ENCODE measurements at regions not wholly inside any gene's neighbourhood (a gene's known extent, or its start where the extent isn't known, plus 50 kb on each side); places are given as distances from the start of the nearest gene placed in this dataset.
"Not testable (repeated sequence)": the region's sequence is repeated elsewhere in the genome, so short reads cannot be mapped to it uniquely, and the experiment has no call there.

DNA sequence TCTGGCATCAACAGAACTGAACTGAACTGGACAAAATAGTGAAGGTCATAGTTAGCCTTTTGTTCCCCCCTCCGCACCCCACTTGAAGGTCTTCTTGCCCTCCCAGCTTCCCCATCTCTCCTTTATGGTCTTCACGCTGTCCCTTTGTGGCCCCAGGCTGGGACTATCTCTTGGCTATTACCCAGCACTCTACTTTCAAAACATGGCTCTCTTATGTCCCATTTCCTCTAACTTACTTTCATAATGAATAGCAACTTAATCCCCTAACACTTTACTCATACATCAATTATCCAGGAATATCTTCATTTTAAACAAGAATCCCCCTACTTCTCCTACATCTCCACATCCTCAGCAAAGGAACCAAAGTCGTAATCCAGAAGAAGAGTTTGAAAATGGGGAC lies 135.3 kb upstream of the ITGB1 start:
- no peak for TF ChIP-seq Cebpa-rat (IDR thresholded peaks at IDR 0.05)
- Histone ChIP-seq H3K9me3 (peaks cover 48% of the 10 kb centered on the region), H3K4me3 (no peak overlapping the region)

DNA sequence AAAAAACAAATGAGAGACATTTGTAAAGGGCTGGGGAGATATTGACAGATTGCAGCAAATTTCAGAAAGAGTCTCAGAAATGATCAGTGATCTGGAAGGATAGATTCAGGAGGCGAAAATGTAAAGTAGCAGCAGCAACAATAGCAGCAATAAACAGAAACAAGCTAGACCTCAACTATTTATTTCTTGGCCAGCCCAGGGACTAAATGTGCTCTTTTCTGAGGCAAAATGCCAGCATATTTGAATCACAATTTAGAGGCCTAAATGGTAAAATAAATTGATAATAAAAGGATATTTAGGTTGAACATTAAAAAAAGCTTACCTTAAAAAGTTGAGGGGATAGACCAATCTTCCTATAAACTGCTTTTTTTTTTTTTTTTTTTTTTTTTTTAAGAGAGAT lies 134.6 kb upstream of the ITGB1 start:
- Histone ChIP-seq H3K4me2 (no peak overlapping the region), H3K27ac (no peak overlapping the region), H4K20me1 (no peaks in the 10 kb centered on the region), H3K9ac (no peak overlapping the region), H3K4me1 (peaks cover 11% of the 10 kb centered on the region), H3K27me3 (no peaks in the 10 kb centered on the region), H3K9me3 (peaks cover 46% of the 10 kb centered on the region), H3K4me3 (no peak overlapping the region), H3K36me3 (0 out of 2 replicates have a peak, but pooled peaks cover 5% of the 10 kb centered on the region)
- TF ChIP-seq Cebpa-rat (IDR thresholded peaks at IDR 0.05), result no peak

More for the DNA sequence above, 135.3 kb upstream of the ITGB1 start:
- Histone ChIP-seq H4K20me1 (no peaks in the 10 kb centered on the region), H3K27me3 (no peaks in the 10 kb centered on the region), H3K9ac (no peak overlapping the region), H3K27ac (no peak overlapping the region), H3K4me1 (peaks cover 9% of the 10 kb centered on the region; the same call in 1 of the 2 replicates), H3K4me2 (no peak overlapping the region), H3K36me3 (0 out of 2 replicates have a peak, but pooled peaks cover 5% of the 10 kb centered on the region)

DNA sequence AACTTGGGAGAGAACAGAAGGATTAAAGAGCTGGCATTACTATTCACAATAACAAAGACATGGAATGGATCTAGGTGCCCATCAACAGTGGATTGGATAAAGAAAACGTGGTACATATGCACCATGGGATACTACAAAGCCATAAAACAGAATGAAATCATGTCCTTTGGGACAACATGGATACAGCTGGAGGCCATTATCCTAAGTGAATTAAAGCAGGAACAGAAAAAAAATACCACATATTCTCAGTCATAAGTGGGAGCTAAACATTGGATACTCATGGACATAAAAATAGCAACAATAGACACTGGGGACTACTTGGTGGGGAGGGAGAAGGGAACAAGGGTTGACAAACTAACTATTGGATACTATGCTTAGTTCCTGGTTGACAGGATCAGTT lies 133.2 kb upstream of the ITGB1 start:
- no peak for TF ChIP-seq Cebpa-rat (IDR thresholded peaks at IDR 0.05)
- Histone ChIP-seq H3K4me1 (peaks cover 16% of the 10 kb centered on the region), H3K27ac (no peak overlapping the region)

DNA sequence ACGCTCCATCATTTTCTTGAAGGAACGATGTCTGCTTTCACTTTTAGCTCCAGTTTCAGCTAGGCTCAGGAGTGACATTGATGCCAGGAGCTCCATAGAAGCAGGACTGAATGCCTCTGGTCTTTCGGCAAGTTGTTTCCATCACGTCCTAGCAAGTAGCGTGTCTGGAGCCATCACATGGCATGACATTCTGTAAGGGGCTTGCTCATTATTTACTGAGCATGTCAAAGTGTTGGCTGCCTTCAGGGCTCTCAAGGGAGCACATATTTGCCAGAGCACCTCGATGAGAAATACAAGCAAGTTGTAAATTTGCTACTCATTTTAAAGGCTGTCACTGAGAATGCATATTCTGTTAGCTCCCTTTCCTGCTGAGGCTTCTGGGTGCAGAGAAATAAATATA lies 131.0 kb upstream of the ITGB1 start:
- TF ChIP-seq Cebpa-rat (IDR thresholded peaks at IDR 0.05), result no peak
- H3K27me3 ChIP-seq, result no peaks in the 10 kb centered on the region
- no peak overlapping the region for H3K9ac ChIP-seq
- no peak overlapping the region for H3K27ac ChIP-seq
- H3K9me3 ChIP-seq, result peaks cover 17% of the 10 kb centered on the region
- no peak overlapping the region for H3K4me3 ChIP-seq
- no peaks in the 10 kb centered on the region for H3K36me3 ChIP-seq
- no peak overlapping the region for H3K4me2 ChIP-seq
- peaks cover 12% of the 10 kb centered on the region for H3K4me1 ChIP-seq
- no peaks in the 10 kb centered on the region for H4K20me1 ChIP-seq

More for the DNA sequence above, 133.2 kb upstream of the ITGB1 start:
- Histone ChIP-seq H3K9ac (no peak overlapping the region), H3K27me3 (no peaks in the 10 kb centered on the region), H3K36me3 (0 out of 2 replicates have a peak, but pooled peaks cover 5% of the 10 kb centered on the region), H3K4me3 (no peak overlapping the region), H3K4me2 (no peak overlapping the region), H4K20me1 (no peaks in the 10 kb centered on the region), H3K9me3 (peaks cover 32% of the 10 kb centered on the region)

DNA sequence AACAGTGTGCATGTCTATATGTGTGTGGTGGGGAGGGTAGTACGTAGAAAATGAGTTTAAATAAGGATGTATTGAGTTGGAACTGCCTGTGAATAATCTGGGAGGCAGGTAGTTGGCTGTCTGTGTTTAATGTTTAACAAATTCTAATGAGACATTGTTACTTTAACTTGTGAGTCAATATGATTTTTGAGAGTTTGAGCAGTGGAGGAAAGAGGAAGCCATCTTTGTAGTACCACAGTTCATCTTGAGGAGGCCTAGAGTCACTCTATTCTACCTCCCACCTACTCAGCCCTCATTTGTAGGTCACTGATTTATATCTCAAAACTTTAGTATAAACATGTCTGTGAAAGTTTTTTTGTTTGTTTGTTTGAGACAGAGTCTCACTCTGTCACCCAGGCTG lies 129.9 kb upstream of the ITGB1 start:
- H4K20me1 ChIP-seq, result no peaks in the 10 kb centered on the region
- H3K36me3 ChIP-seq, result no peaks in the 10 kb centered on the region
- H3K4me2 ChIP-seq, result peak overlapping the region; percentile 42; the same call in 1 of the 2 replicates
- H3K4me1 ChIP-seq, result peaks cover 12% of the 10 kb centered on the region
- no peaks in the 10 kb centered on the region for H3K27me3 ChIP-seq
- H3K9ac ChIP-seq, result no peak overlapping the region
- H3K4me3 ChIP-seq, result no peak overlapping the region
- no peak for TF ChIP-seq Cebpa-rat (IDR thresholded peaks at IDR 0.05)
- peaks cover 17% of the 10 kb centered on the region for H3K9me3 ChIP-seq
- H3K27ac ChIP-seq, result no peak overlapping the region

DNA sequence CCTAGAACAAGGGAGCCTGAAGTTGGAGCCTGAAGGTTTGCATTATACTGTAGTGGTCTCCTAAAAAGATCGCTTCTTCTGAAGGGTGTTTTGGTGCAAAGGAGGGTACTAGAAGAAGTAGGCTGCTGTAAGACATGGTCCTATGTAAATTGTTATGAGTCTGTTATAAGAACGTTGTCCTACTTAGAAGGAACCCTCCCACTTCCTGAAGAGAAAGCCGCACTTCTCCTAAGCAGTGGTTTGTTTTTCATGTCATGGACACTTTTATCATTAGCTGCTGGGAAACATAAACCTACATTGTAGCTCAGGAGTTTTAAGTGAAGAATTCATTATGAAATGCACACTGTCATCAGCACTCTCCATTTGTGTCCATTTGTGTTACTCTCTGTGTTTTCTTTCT lies 129.1 kb upstream of the ITGB1 start:
- no peak overlapping the region for H3K27ac ChIP-seq
- H3K36me3 ChIP-seq, result no peaks in the 10 kb centered on the region
- no peaks in the 10 kb centered on the region for H3K27me3 ChIP-seq
- no peak for TF ChIP-seq Cebpa-rat (IDR thresholded peaks at IDR 0.05)
- peaks cover 17% of the 10 kb centered on the region for H3K9me3 ChIP-seq
- peak overlapping the region; percentile 42 for H3K4me2 ChIP-seq
- no peaks in the 10 kb centered on the region for H4K20me1 ChIP-seq
- H3K4me1 ChIP-seq, result peaks cover 12% of the 10 kb centered on the region
- H3K9ac ChIP-seq, result no peak overlapping the region
- H3K4me3 ChIP-seq, result no peak overlapping the region

DNA sequence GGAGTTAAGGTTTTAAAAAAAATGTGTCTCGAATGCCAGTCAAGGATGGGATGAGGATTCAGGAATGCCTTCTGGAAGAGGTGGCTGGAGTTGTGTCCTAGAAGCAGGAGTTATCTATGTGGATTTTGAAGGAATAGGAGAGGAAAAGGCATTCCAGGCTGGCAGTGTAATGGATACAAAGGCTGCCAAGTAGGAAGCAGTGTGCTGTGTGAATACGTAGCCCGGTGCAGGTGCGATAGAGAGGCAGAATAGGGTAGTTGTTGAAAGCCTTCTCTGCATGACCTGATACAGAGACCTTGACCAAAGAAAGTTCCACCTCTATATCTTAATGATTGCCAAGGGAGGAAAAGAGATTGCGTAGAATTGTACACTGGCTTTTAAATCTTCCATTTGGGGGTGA lies 128.1 kb upstream of the ITGB1 start:
- H3K36me3 ChIP-seq, result no peaks in the 10 kb centered on the region
- H3K27ac ChIP-seq, result no peak overlapping the region
- no peak overlapping the region for H3K4me2 ChIP-seq
- no peaks in the 10 kb centered on the region for H3K27me3 ChIP-seq
- H3K9me3 ChIP-seq, result peaks cover 17% of the 10 kb centered on the region
- no peak for TF ChIP-seq Cebpa-rat (IDR thresholded peaks at IDR 0.05)
- H4K20me1 ChIP-seq, result no peaks in the 10 kb centered on the region
- no peak overlapping the region for H3K9ac ChIP-seq
- H3K4me3 ChIP-seq, result no peak overlapping the region
- H3K4me1 ChIP-seq, result peaks cover 12% of the 10 kb centered on the region

DNA sequence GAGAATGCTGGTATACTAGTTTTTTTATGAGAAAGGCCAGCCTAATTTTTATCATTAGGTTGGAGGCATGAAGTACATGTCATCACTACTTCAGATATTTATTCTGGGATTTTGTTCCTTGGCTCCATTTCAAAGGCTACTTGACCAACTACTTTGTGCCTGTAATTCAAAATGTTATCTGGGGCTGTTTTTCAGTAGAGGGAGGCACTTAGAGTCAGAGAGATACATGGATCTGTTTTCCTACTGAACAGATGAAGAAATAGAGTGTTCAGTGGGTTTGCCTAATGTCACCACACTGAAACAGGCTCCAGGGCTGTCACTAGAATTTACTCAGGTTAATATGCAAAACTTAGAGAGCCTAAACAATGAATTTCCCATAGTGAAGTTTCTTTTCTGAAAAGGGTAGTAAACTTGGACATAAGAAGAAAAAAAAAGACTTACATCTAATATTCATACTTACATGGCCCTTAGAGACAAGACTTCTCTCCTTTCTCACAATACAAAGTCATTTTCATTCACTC lies 127.3 kb upstream of the ITGB1 start:
- no peak overlapping the region for H3K9ac ChIP-seq
- H3K4me2 ChIP-seq, result no peak overlapping the region
- H4K20me1 ChIP-seq, result no peaks in the 10 kb centered on the region
- no peak overlapping the region for H3K4me3 ChIP-seq
- H3K27me3 ChIP-seq, result no peaks in the 10 kb centered on the region
- no peak for TF ChIP-seq Cebpa-rat (IDR thresholded peaks at IDR 0.05)
- H3K9me3 ChIP-seq, result peaks cover 14% of the 10 kb centered on the region
- H3K27ac ChIP-seq, result no peak overlapping the region
- H3K36me3 ChIP-seq, result no peaks in the 10 kb centered on the region
- H3K4me1 ChIP-seq, result peaks cover 12% of the 10 kb centered on the region

DNA sequence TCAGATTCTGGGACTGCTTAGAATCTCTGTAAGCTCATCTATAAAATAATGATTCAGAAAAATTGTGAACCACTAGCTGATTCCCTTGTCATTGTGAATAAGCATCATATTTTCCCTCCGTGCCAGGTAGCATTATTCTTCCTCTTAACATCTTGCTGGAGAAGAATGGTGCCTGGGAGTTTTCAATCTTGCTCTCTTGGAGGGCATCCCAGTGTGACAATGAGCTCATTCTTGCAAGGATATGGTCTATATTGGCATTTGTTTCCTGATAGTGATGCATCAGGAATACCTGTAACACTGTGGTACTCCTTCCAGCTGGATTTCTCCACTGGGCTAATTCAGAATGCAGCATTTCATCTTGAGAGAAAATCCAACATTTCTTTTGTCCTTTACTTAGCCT lies 126.4 kb upstream of the ITGB1 start:
- no peak for TF ChIP-seq Cebpa-rat (IDR thresholded peaks at IDR 0.05)
- Histone ChIP-seq H3K4me3 (no peak overlapping the region), H3K4me2 (no peak overlapping the region), H3K9me3 (peaks cover 9% of the 10 kb centered on the region; the same call in 1 of the 2 replicates), H3K36me3 (no peaks in the 10 kb centered on the region), H3K4me1 (peaks cover 12% of the 10 kb centered on the region), H4K20me1 (no peaks in the 10 kb centered on the region), H3K27ac (no peak overlapping the region), H3K27me3 (no peaks in the 10 kb centered on the region), H3K9ac (no peak overlapping the region)

DNA sequence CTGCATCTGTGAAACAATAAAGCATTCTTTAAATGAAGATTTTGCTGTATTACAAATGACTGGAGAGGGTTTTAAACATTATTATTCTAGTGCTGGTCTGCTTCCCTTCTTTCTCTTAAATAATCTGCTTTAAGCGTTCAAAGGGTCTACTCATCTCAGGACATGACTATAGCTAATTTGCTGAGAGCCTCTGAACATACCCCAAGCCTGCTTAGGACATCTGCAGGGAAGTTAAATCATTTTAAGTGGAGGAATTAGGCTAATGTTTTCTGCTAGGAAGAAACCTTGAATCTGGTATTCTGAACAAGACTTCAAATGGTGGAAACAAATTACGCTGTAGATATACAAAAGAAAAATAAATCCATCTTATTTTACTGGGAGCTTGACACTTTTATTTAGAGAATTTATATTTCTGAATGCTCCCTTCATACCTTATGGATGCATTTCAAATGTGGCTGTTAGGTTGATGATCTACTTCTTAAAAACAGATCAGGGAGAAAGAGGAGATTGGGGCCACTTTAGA lies 124.4 kb upstream of the ITGB1 start:
- Histone ChIP-seq H3K36me3 (no peaks in the 10 kb centered on the region), H3K27me3 (no peaks in the 10 kb centered on the region), H3K27ac (no peak overlapping the region), H3K4me2 (no peak overlapping the region), H4K20me1 (no peaks in the 10 kb centered on the region), H3K4me1 (peaks cover 8% of the 10 kb centered on the region), H3K9ac (no peak overlapping the region), H3K4me3 (no peak overlapping the region), H3K9me3 (no peaks in the 10 kb centered on the region)
- no peak for TF ChIP-seq Cebpa-rat (IDR thresholded peaks at IDR 0.05)

DNA sequence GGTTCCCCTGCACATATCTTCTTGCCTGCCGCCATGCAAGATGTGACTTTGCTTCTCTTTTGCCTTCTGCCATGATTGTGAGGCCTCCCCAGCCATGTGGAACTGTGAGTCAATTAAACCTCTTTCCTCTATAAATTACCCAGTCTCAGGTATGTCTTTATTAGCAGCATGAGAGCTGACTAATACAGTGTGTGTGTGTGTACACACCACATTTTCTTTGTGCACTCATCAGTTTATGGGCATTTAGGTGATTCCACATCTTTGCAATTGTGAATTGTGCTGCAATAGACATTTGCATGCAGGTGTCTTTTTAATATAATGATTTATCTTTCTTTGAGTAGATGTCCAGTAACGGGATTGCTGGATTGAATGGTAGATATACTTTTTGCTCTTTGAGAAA lies 122.4 kb upstream of the ITGB1 start:
- H3K4me1 ChIP-seq, H3K4me3 ChIP-seq, H3K27ac ChIP-seq, H3K36me3 ChIP-seq, H4K20me1 ChIP-seq, H3K9me3 ChIP-seq, H3K4me2 ChIP-seq, H3K9ac ChIP-seq, H3K27me3 ChIP-seq: not testable (repeated sequence)
